HEK293T (cell line): ENCODE measurements at regions not wholly inside any gene's neighbourhood (a gene's known extent, or its start where the extent isn't known, plus 50 kb on each side); places are given as distances from the start of the nearest gene placed in this dataset.

Experiments
- CTCF ChIA-PET: fragments of 350-600 bp; formaldehyde crosslinking; extraction: SDS; loops from one replicate; lab custom pipeline; 2021; ENCODE audit warnings: antibody characterized with exemption, inconsistent platforms; lab: Yijun Ruan, JAX
- POLR2A ChIA-PET: fragments of 350-600 bp; formaldehyde crosslinking; extraction: SDS; loops from one replicate; lab custom pipeline; 2020; ENCODE audit warnings: antibody characterized with exemption, inconsistent platforms; lab: Yijun Ruan, JAX
- DNase-seq: peaks from one replicate; pipeline ENCODE4 v3.0.0; 2012; ENCODE audit warnings: mixed read lengths; ENCODE audit errors: extremely low spot score
- ARNT ChIP-seq: fragments of 450-650 bp; IDR thresholded peaks from 2 replicates; pipeline ENCODE4 v1.6.1; 2017; ENCODE audit warnings: mild to moderate bottlenecking
- BHLHE40 ChIP-seq: fragments of 450-650 bp; IDR thresholded peaks from 2 replicates; pipeline ENCODE4 v1.6.1; 2016; ENCODE audit warnings: mild to moderate bottlenecking, moderate library complexity, borderline replicate concordance
- CTBP1 ChIP-seq: fragments of 450-650 bp; IDR thresholded peaks from 2 replicates; pipeline ENCODE4 v1.6.1; 2016; ENCODE audit warnings: borderline replicate concordance
- ELF4 ChIP-seq: fragments of 450-650 bp; IDR thresholded peaks from 2 replicates; pipeline ENCODE4 v1.6.1; 2017; ENCODE audit warnings: antibody characterized with exemption
- FOXA1 ChIP-seq: fragments of 450-650 bp; IDR thresholded peaks from 2 replicates; pipeline ENCODE4 v1.6.1; 2016; ENCODE audit warnings: mild to moderate bottlenecking
- FOXK2 ChIP-seq: fragments of 450-650 bp; IDR thresholded peaks from 2 replicates; pipeline ENCODE4 v1.6.1; 2016; ENCODE audit warnings: mild to moderate bottlenecking
- FOXM1 ChIP-seq: fragments of 450-650 bp; IDR thresholded peaks from 2 replicates; pipeline ENCODE4 v1.6.1; 2017; ENCODE audit warnings: mild to moderate bottlenecking, borderline replicate concordance
- HDGF ChIP-seq: fragments of 450-650 bp; IDR thresholded peaks from 2 replicates; pipeline ENCODE4 v1.6.1; 2017; ENCODE audit warnings: antibody characterized with exemption, borderline replicate concordance
- L3MBTL2 ChIP-seq: fragments of 450-650 bp; conservative IDR thresholded peaks from 2 replicates; pipeline ENCODE4 v1.6.1; 2016; ENCODE audit warnings: mild to moderate bottlenecking
- LEF1 ChIP-seq: fragments of 450-650 bp; IDR thresholded peaks from 2 replicates; pipeline ENCODE4 v1.6.1; 2017; ENCODE audit warnings: mild to moderate bottlenecking, borderline replicate concordance
- NFRKB ChIP-seq: fragments of 450-650 bp; IDR thresholded peaks from 2 replicates; pipeline ENCODE4 v1.6.1; 2016; ENCODE audit warnings: mild to moderate bottlenecking, moderate library complexity
- SP1 ChIP-seq: fragments of 450-650 bp; IDR thresholded peaks from 2 replicates; pipeline ENCODE4 v1.6.1; 2017
- SUZ12 ChIP-seq: fragments of 450-650 bp; IDR thresholded peaks from 2 replicates; pipeline ENCODE4 v1.6.1; 2016; ENCODE audit warnings: mild to moderate bottlenecking
- TARDBP ChIP-seq: fragments of 450-650 bp; IDR thresholded peaks from 2 replicates; pipeline ENCODE4 v1.6.1; 2016
- ZNF384 ChIP-seq: fragments of 450-650 bp; IDR thresholded peaks from 2 replicates; pipeline ENCODE4 v1.6.1; 2016
- TF ChIP-seq, protein P1 (sequence below): fragments of 450-650 bp; IDR thresholded peaks from 2 replicates; pipeline ENCODE4 v1.6.1; 2016

DNA sequence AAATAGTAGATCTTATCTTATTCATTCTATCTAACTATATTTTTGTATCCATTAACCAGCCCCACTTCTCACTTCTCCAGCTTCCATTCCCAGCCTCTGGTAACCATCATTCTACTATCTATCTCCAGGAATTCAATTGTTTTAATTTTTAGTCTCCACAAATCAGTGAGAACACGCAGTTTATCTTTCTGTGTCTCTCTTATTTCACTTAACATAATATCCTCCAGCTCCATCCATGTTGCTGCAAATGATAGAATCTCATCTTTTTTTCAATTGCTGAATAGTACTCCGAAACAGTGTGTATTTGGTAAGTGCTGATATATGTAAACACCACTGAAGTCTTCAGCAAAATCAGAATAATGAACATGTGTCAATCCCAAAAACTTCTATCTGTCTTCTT is 587.2 kb upstream of the ATP2B1 start:
- no peak for DNase-seq
- ChIA-PET POLR2A (no interaction called here), CTCF (no interaction called here)
- TF ChIP-seq NFRKB, result no peak
- no peak for TF ChIP-seq ZNF384
- TF ChIP-seq TARDBP, result no peak
- TF ChIP-seq SP1, result no peak
- TF ChIP-seq, protein P1, sequence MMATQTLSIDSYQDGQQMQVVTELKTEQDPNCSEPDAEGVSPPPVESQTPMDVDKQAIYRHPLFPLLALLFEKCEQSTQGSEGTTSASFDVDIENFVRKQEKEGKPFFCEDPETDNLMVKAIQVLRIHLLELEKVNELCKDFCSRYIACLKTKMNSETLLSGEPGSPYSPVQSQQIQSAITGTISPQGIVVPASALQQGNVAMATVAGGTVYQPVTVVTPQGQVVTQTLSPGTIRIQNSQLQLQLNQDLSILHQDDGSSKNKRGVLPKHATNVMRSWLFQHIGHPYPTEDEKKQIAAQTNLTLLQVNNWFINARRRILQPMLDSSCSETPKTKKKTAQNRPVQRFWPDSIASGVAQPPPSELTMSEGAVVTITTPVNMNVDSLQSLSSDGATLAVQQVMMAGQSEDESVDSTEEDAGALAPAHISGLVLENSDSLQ, result no peak
- TF ChIP-seq FOXA1, result no peak
- TF ChIP-seq FOXK2, result no peak
- no peak for TF ChIP-seq BHLHE40
- TF ChIP-seq SUZ12, result no peak
- no peak for TF ChIP-seq L3MBTL2
- no peak for TF ChIP-seq HDGF
- no peak for TF ChIP-seq LEF1
- no peak for TF ChIP-seq FOXM1
- TF ChIP-seq CTBP1, result no peak

- ChIA-PET POLR2A (no interaction called here), CTCF (no interaction called here)
- DNase-seq, result no peak
- TF ChIP-seq ELF4 (no peak), TARDBP (no peak), HDGF (no peak), SUZ12 (no peak), FOXK2 (no peak), SP1 (no peak)
Observed at GRCh38 chr12:90292183-90292582, 583.5 kb upstream of the ATP2B1 start.

- no peak for TF ChIP-seq SP1
- TF ChIP-seq NFRKB, result no peak
- TF ChIP-seq ARNT, result no peak
- TF ChIP-seq, protein P1, result no peak
- no peak for TF ChIP-seq HDGF
- TF ChIP-seq ELF4, result no peak
- TF ChIP-seq FOXM1, result no peak
- no peak for TF ChIP-seq TARDBP
- no peak for TF ChIP-seq CTBP1
- TF ChIP-seq FOXK2, result no peak
- no peak for TF ChIP-seq LEF1
- no peak for TF ChIP-seq L3MBTL2
- TF ChIP-seq SUZ12, result no peak
- no peak for TF ChIP-seq FOXA1
- no peak for TF ChIP-seq ZNF384
- no peak for TF ChIP-seq BHLHE40
- POLR2A ChIA-PET, result no interaction called here
- no peak for DNase-seq
- CTCF ChIA-PET, result no interaction called here
Observed at GRCh38 chr12:90290980-90291975, 582.6 kb upstream of the ATP2B1 start.

DNA sequence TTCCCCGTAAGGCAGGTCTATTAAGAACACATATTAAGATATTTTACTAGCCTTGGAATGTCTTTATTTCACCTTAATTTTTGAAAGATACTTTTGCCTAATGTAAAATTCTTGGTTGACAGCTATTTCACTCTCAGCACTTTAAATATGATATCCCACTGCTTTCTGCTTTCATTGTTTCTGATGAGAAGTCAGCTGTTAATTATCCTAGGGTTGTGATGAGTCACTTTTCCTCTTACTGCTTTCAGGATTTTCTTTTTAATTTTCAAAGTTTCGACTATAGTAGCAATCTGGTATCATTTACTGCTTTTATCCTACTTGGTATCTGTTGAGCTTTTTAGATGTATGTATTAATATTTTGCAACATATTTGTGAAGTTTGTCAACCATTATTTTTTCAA is 578.9 kb upstream of the ATP2B1 start:
- CTCF ChIA-PET, result interaction anchor here (0.6 kb wide), 1 partner anchor 658 kb away, joined by 3 read pairs; no protein-coding TSS in a partner anchor

DNA sequence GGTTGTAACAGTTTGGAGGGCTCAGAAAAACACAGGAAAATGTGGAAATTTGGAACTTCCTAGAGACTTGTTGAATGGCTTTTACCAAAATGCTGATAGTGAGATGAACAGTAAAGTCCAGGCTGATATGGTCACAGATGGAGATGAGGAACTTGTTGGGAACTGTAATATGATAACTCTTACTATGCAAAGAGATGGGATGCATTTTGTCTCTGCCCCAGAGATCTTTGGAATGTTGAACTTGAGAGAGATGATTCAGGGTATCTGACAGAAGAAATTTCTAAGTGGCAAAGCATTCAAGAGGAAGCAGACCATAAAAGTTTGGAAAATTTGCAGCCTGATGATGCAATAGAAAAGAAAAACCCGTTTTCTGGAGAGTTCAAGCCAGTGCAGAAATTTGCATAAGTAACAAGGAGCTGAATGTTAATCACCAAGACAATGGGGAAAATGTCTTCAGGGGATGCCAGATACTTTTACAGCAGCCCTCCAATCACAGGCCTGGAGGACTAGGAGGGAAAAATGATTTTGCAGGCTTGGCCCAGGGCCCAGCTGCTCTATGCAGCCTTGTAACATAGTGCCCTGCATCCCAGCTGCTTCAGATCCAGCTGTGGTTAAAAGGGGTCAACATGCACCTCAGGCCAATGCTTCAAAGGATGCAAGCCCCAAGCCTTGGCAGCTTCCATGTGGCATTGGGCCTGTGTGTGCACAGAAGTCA is 572.7 kb upstream of the ATP2B1 start:
- ChIA-PET POLR2A (no interaction called here), CTCF (no interaction called here)
- no peak for TF ChIP-seq SP1
- no peak for TF ChIP-seq LEF1
- TF ChIP-seq, protein P1, result no peak
- TF ChIP-seq FOXM1, result no peak
- TF ChIP-seq L3MBTL2, result no peak
- no peak for TF ChIP-seq FOXK2
- no peak for TF ChIP-seq NFRKB
- TF ChIP-seq ZNF384, result no peak
- DNase-seq, result no peak

More for the DNA sequence above, 578.9 kb upstream of the ATP2B1 start:
- DNase-seq, result no peak
- POLR2A ChIA-PET, result no interaction called here
- no peak for TF ChIP-seq SUZ12
- no peak for TF ChIP-seq SP1
- TF ChIP-seq FOXA1, result no peak
- no peak for TF ChIP-seq TARDBP
- TF ChIP-seq NFRKB, result no peak
- TF ChIP-seq, protein P1, result no peak
- TF ChIP-seq ARNT, result no peak
- TF ChIP-seq BHLHE40, result no peak
- no peak for TF ChIP-seq HDGF
